ENCODE measurements at regions not wholly inside any gene's neighbourhood (a gene's known extent, or its start where the extent isn't known, plus 50 kb on each side); places are given as distances from the start of the nearest gene placed in this dataset.

DNA sequence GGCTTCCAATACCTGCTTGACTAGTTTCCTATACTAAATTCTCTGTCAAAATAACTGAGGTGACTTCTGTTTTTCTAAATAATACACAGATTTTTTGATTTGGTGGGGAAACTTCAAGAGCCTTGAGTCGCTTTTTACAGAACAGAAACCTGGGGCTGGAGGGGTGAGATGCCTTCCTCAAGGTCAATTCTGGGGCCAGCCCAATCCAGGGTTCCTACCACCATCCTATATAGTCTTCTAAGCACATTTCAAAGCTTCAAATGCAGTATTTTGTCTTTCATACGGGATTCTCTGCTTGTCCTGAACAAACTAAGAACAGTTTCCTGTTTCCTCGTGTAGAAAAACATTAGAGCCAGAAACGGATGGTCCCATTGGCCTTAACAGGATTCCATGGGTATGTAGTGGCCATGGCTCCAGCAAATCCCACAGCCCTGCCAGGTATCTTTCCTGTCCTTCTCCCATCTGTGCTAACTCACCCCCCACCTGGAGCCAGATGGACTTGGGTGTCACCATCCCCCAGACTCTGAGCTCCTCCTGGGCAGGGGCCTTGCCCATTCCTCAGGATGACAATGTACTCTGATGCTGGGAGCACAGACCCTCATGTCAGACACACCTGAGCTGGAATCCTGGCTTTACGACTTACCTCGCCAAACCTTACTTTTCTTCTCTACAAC lies 146.9 kb downstream of the KLF13 start:
- no peak for DNase-seq (ENCODE audit: low spot score)

DNA sequence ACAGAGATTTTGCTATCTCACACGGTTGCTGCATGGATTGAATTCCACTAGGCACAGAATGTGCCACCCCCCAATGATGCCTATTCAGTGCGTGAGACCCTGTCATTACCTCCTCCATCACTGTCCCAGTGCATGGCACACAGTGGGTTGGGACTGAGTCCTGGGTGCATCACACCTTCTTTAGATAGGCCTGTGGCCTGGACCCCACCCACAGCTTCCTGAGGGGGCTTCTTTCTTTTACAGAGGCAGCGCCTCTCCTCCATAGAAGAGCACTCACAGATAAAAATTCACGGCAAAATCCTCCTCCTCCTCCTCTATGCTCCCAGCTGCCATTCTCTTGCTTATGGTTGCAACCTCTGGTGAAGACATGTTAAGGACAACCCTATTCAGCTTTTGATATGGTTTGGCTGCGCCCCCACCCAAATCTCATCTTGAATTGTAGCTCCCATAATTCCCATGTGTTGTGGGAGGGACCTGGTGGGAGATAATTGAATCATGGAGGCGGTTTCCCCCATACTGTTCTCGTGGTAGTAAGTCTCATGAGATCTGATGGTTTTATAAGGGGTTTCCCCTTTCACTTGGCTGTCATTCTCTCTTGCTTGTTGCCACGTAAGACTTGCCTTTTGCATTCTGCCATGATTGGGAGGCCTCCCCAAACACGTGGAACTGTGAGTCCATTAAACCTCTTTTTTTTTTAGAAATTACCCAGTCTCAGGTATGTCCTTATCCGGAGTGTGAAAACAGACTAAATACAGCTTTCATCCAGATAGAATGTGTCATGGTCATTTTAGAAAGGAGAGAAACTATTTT lies 147.6 kb downstream of the KLF13 start:
- DNase-seq (ENCODE audit: low spot score), result peak; percentile 23

DNA sequence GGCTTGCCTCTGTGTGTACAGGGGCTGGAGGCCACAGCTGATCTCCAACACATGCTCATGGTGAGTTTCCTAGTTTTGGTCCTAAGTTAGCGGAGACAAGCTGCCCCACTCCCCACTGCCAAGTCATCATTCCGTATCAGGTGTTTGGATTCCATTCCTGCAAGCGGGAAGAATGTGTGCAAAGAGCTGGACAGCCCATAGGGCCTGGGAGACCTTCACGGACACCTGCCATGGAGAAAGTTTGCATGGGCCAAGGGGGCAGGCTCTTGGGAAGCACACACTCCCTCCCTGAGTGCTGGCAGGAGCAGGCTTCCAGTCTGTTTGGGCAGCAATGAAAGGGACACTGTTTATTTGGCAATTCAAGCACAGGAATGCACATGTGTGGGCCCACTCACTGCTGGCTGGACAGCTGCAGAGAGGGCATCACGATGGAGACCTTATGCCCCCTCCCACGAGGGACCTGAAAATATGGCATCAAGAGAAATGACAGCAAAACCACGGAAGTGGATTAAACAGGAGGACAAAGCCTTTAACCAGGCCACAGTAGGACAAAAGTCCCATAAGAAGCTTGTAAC lies 149.7 kb downstream of the KLF13 start:
- DNase-seq (ENCODE audit: low spot score), result no peak

DNA sequence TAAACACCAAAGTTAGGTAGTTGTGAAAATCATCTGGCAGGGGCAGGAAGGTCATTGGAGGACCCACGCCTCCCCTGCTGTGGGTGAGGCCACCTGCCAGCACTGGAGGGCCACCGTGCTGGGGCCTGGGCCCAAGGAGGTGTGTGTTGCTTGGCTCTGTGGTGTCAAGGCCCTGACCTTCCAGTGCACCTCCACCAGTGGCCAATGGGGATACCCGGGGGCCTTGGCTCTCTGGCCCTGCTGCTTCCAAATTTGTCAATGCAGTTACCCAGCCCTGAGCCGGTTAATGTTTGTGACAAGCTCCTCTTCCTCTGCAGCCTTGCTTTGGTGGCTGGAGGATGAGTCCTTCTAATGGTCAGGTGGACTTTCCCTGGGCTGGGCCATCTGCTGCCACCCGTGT lies 150.2 kb downstream of the KLF13 start:
- DNase-seq (ENCODE audit: low spot score), result no peak

DNA sequence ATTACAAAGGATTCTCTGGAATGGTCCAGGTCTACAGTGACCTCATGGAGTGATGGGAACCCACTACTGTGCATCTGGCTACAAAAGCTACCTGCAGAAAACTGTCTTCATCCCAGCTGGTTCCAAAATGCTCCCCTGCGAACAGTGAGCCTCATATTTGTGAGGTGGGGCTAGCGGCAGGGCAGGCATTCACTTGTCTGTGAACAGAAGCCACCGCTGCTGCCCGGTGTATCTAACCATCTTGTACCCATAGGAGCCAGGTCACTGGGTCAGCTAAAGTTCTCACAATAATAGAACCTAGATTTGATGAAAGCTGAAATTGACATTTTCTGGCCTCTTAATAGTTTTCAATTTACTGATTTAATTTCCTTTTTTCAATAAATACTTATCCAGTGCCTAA lies 150.7 kb downstream of the KLF13 start:
- DNase-seq (ENCODE audit: low spot score), result no peak

DNA sequence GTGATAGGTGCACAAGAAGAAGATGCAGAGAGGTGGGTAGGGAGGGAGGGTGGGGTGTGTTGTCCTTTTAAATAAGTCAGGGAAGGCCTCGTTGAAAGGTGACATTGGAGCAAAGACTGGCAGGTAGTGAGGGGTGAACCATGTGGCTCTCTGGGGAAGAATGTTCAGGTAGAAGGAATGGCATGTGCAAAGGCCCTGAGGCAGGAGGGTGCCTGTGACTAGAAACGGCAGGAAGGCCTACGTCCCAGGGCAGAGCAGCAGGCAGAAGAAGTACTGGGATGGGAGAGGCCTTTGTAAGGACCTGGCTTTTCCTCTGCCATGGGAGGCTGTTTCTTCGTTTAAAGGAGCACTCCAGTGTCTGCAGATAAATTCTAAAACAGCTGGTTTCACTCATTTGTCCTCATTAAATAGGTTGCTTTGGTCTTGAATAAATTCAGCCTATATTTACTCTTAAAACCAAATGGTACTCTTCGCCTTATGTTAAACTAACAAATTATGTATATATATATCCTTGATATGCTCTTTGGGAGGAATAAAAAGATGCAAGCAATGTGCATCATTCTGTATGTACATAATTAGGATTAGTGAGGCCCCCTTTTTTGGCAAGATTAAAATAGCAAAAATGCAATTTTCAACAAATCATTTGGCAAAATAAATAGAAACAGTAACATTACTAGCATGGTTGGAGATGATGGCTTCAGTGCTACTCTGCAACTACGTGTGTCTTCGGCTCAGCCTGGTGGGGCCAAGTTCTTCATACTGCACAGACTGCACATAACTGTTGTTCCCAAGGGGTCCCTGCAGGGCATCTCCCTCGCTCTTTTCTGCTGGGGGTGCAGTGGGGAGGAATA lies 151.4 kb downstream of the KLF13 start:
- no peak for DNase-seq (ENCODE audit: low spot score)

DNA sequence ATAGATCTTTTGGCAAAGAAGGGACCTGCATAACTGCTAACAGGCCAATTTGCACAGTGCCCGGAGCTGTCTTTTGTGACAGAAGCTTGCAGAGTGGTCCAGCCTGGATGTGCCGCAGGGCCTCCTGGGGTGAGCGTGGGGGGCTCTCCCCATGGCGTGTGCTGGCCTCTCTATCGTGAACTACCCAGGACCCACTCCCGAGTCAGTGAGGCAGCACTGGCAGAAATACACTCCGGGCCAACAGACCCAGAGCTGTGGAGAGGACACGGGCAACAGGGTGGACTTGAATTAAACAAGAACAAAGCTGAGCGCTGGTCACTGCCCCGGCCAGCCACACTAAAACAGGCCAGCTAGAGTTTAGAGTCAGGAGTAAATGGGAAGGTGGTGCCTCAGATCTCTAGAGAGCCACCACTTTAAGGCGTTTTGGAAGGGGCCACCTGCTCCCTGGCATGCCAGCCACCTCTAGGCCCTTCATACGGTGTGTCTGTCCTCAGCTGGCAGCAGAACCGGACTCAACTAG lies 152.1 kb downstream of the KLF13 start:
- DNase-seq (ENCODE audit: low spot score), result no peak

DNA sequence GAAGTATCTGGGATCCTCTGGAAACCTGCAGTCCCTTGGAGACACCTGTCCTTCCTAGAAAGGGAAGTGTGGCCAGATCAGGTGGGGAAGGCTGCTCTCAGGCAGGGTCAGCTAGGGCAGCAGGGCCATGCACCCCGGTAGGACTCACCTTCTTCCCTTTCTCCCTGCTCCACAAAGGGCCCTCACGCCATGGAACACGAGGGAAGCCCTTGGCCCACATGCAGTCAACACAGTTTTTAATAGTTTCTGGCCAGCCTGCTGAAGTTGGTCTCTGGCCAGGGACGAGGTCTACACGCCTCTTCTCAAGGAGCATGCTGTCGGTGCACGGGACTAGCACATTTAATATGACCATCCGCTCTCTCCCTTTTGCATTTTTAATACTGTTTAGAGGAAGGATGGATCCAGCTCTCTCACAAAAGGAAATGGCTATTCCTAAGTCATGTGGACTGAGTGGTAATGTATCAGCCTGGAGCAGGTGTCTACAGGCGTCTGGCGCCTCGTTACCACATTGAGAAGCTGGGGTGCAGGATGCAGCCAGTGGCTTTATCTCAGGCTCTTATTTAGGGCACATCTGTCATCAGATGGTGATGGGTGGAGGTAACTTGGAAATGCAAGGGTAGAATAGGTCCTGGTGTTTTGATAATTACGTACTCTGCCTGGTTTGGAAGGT lies 153.9 kb downstream of the KLF13 start:
- DNase-seq (ENCODE audit: low spot score), result no peak

DNA sequence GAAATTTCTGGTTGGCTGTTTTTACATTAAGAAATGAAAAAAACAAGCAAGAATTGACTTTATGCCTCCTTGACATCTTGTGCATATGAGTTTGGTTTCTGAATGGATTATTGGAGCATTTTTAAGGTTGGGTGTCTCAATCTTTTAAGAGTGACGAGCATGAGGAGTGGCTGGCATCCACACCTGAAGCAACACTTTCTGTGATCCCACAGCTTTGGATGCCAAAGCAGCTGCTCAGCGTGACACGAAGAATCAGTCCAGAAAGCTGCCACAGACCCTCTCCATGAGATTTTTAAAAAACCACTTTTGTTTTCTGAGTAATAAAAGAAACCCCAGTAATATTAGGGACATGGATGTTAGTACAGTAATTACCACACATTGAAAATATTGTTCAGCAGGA lies 154.5 kb downstream of the KLF13 start:
- DNase-seq (ENCODE audit: low spot score), result no peak

DNA sequence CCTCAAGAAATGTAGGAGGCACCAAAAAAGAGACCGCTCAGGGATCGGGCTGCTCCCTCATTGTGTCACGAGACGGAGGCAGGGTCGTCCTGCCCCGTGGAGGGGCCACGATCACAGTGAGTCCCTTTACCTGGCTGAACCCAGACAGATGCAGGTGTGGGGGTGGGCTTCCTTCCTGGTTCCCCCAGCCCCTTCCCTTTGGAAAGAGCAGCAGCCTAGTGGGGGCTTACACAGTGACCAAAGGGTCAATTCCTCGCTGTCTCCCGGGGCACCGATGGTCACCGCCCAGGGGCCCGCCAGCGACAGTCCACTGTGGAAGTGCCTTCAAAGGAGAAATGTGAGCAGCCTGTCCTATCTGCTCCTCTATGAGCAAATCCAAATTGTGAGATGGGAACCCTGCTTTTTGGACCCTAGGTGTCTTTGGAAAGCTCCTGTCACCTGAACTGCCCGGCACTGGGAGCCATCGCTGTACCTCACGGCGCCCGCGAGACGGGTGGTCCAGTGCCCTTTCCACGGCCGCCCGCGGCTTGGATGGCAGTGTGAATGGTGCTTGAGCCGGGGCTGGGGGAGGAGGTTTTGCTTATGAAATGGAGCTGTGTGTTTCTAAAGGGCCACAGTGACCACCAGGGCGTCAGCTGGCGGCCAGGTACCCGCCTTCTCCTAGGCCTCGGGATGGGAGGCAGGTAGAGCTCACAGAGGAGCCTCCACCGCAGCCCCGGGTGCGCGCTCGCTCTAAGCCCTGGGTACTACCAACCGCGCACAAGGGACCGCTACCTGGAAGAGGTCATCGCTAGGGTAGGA lies 155.7 kb downstream of the KLF13 start:
- DNase-seq (ENCODE audit: low spot score), result no peak

DNA sequence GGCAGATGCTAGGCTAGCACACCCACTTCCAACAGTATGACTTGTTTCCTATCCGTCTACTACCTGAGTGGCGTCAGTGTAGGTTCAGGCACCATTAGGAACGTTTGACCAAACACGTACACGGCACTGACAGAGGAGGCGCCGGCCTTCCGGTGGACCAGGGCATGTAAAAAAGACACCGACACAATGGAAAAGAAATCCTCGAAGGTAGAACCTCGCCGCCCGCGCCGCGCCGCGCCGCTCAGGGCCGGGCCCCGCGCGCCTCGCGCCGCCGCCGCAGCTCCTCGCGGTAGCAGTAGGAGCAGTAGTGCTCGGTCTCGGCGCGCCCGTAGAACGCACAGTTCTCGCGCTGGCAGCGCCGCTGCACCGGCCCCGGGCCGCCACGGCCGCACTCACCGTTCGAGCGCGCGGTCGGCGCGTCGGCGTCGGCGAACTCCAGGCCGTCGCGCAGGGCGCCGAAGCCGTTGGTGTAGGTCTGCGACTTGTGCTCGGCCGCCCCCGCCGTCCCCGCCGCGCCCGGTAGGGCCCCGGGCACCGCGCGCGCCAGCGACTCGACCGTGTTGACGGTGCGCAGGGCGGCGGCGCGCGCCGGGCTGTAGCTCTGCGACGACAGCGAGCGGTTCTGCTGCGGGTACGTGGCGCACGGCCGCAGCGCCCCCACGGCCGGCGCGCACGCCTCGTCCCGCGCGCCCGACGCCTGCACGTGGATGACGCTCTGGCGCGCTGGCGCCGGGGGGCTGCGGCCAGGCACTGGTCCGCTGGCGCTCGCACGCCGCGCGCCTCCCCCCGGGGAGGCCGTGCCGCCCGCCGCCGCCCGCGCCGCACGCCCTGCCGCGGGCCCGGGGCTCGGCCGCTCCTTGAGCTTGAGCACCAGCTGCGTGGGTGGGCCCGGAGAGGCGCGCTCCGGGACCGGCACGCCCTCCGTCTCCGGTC lies 156.7 kb downstream of the KLF13 start:
- peak; percentile 51 for DNase-seq (ENCODE audit: low spot score)

DNA sequence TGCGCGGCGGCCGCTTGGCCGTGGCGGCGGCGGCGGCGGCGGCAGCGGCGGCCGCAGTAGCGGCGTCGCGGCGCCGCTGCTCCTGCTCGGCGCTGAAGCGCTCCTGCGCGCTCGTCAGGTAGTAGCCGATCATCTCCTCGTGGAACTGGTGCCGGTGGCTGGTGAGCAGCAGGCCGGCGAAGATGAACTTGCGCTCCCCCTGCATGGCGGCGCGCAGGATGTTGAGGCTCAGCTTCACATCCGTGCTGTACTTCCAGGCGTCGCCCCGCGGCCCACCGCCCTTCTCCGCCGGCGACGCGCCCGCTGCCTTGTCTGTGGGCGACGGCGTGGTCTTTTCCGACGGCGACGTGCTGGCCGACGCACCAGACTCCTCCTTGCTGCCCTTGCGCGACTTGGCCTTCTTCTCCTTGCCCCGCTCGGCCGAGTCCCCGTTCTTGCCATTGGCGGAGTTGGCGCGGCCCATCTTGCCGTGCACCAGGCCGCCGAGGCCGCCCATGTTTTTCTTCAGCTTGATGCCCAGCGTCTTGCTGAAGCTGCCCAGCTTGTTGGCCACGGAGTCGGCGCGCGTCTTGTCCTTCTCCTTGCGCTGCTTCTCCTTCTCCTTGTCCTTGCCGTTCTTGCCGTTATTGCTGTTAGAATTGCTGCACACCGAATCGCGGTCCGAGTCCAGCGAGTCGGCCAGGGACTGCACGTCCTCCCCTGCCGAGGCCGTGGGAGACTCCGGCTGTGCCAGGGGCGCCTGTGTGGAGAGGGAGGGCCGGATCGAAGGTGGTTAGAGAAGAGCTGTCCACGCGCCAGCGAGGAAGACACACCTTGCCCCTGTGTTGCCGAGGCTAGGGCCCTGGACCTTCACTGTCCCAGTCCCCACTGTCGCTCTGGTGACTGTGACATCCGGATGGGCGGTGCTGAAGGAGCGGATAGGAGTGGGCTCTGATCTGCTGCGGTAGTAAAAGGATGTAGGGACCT lies 157.6 kb downstream of the KLF13 start:
- DNase-seq (ENCODE audit: low spot score), result peak; percentile 42

DNA sequence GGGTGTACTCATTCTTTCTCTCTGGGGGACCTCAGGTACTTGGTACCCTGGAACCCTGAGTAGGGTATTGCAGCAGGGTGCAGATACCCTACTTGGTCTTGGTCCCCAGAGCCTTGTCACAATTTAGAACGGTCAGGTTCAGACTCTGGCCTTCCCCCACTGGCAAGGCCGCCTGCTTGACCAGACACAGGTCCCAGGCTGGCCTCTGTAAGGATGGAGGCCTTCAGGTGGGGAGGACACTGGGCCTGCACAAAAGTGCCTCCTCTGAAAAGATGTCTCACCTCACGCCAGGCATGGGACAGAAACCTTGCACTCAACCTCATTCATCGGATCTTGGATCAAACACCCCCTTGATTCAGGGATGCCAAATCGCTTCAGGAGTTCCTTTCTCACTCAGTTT lies 158.4 kb downstream of the KLF13 start:
- no peak for DNase-seq (ENCODE audit: low spot score)

DNA sequence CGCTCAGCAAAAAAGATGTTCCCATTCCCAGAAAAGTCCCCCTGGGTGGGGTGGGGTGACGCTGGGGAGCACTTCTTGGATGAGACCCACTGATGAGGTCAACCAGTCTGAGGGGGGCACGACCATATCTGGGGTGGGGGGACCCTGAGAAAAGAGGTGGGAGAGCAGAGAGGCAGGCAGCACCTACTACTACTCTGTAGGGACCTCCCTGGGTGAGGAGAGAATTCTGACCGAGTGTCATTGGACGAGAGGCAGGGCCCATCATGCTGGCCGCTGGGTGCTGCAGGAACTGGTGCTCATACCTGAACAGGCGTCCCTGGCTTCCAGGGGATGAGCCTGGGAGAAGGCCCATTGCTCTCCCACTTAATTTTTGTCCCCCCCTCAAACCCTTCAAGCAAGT lies 158.8 kb downstream of the KLF13 start:
- DNase-seq (ENCODE audit: low spot score), result no peak

DNA sequence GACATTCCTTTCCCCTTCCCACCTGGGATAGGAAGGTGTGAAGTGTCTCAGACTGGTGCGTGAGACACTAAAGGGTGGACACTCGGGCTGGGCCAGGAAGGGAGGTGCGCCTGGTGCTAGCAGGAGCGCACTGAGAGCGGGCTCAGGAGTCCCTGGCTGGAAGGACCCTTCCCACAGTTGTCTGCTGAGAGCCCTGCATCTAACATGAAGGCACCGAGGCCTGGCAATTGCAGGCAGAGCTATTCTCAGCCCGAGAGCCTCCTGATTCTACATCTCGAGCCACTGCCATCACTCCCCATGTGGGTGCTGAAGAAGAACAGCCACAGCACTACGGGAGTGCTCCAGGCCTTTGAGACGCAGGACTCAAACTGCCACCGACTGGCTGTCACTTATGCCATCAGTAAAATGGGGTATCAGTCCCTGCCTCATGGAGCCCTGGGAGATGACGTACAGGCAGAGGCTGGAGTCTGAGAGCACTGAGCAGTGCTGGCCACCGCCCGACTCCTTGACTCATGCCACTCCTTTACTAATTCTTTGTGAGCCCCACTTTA lies 159.4 kb downstream of the KLF13 start:
- DNase-seq (ENCODE audit: low spot score), result no peak

DNA sequence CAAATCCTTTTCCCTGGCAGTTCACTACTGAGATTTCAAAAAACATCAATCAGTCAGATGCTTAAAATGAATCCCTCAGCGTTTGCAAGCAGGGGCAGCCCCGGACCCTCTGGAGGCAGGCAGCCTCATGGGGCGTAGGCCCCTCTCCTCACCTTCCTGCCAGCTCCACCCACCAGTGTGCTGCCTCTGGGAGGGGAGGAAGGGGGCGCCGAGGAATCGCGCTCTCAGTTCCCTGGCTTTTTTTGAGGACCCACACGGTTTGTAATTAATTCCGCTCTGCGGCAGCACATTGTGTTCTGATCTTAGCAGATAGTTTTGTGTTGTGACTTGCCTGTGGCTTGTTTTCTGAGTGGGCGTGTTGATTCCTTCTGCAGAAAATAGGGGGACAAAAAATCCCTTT lies 159.9 kb downstream of the KLF13 start:
- DNase-seq (ENCODE audit: low spot score), result no peak

DNA sequence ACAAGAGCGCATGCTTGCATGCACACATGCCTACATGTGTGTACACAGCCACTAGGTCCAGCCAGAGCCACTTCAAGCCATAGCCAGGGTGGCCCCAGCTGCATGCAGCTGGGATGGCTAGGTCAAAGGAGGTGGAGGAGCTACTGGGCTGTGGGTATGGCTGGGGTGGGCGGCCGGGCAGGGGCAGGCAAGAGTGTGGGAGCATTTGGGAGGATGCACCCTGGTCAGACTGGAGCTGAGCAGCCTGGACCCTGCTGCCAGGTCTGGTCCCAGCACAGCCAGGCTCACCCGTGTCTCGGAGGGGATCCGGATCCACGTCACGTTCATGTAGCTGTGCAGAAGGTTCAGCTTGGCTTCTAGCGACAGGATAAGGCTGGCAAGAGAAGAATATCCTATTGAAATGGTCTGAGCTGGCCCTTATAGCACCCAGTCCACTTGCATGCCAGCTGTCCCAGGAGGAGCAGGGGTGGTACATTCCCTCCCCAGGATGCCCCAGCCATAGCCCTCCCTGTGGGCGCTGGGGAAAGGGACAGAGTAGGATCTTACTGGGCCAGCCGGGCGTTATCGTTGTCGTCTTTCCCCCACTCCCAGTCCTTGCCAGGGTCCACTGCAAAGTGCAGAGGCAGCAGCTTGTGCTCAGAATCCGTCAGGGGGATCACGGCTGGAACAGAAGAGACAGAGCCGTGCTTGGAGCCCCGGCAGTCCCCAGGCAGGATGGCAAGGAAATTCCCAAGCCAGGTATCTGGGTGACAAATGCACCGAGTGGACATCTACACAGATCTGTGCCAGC lies 160.5 kb downstream of the KLF13 start:
- no peak for DNase-seq (ENCODE audit: low spot score)

All from CD4-positive, alpha-beta T cell treated with Interleukin-15 for 4 hours (primary cell).